ENCODE measurements at regions not wholly inside any gene's neighbourhood (a gene's known extent, or its start where the extent isn't known, plus 50 kb on each side); places are given as distances from the start of the nearest gene placed in this dataset.
"Not testable (repeated sequence)": the region's sequence is repeated elsewhere in the genome, so short reads cannot be mapped to it uniquely, and the experiment has no call there.

DNA sequence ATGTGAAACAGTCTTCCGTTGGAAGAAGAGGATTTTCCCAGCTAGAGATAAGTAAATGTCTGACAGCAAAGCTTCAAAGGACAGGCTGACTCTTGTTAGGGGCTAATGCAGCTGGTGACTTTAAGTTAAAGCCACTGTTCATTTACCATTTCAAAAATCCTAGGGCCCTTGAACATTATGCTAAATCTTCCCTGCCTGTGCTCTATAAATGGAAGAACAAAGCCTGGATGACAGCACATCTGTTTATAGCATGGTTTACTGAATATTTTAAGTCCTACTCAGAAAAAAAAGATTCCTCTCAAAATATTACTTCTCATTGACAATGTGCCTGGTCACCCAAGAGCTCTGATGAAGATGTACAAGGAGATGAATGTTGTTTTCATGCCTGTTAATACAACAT lies 255.3 kb downstream of the ADRA2A start:
- TF ChIP-seq, protein P1, sequence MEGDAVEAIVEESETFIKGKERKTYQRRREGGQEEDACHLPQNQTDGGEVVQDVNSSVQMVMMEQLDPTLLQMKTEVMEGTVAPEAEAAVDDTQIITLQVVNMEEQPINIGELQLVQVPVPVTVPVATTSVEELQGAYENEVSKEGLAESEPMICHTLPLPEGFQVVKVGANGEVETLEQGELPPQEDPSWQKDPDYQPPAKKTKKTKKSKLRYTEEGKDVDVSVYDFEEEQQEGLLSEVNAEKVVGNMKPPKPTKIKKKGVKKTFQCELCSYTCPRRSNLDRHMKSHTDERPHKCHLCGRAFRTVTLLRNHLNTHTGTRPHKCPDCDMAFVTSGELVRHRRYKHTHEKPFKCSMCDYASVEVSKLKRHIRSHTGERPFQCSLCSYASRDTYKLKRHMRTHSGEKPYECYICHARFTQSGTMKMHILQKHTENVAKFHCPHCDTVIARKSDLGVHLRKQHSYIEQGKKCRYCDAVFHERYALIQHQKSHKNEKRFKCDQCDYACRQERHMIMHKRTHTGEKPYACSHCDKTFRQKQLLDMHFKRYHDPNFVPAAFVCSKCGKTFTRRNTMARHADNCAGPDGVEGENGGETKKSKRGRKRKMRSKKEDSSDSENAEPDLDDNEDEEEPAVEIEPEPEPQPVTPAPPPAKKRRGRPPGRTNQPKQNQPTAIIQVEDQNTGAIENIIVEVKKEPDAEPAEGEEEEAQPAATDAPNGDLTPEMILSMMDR (conservative IDR thresholded peaks at IDR 0.05; ENCODE audit: low read depth in 2 of 2): not testable (repeated sequence)
- not testable (repeated sequence) for TF ChIP-seq EZH2 (IDR thresholded peaks at IDR 0.05; ENCODE audit: low read depth, unreplicated experiment); CREB1 (CRISPR knock-in tag; IDR thresholded peaks at IDR 0.05; ENCODE audit: low read depth); EZH2phosphoT487 (IDR thresholded peaks at IDR 0.05; ENCODE audit: unreplicated experiment); POLR2AphosphoS5 (IDR thresholded peaks at IDR 0.05; ENCODE audit: low read depth); NANOG (IDR thresholded peaks at IDR 0.05; ENCODE audit: borderline replicate concordance); ZNF114 (CRISPR knock-in tag; IDR thresholded peaks at IDR 0.05); REST (IDR thresholded peaks at IDR 0.05; ENCODE audit: unreplicated experiment); ZNF331 (CRISPR knock-in tag; IDR thresholded peaks at IDR 0.05; ENCODE audit: low read depth); ETS1 (IDR thresholded peaks at IDR 0.05); STAT1 (IDR thresholded peaks at IDR 0.05; ENCODE audit: unreplicated experiment); JUNB (IDR thresholded peaks at IDR 0.05; ENCODE audit: unreplicated experiment)
- TF ChIP-seq, protein P2, sequence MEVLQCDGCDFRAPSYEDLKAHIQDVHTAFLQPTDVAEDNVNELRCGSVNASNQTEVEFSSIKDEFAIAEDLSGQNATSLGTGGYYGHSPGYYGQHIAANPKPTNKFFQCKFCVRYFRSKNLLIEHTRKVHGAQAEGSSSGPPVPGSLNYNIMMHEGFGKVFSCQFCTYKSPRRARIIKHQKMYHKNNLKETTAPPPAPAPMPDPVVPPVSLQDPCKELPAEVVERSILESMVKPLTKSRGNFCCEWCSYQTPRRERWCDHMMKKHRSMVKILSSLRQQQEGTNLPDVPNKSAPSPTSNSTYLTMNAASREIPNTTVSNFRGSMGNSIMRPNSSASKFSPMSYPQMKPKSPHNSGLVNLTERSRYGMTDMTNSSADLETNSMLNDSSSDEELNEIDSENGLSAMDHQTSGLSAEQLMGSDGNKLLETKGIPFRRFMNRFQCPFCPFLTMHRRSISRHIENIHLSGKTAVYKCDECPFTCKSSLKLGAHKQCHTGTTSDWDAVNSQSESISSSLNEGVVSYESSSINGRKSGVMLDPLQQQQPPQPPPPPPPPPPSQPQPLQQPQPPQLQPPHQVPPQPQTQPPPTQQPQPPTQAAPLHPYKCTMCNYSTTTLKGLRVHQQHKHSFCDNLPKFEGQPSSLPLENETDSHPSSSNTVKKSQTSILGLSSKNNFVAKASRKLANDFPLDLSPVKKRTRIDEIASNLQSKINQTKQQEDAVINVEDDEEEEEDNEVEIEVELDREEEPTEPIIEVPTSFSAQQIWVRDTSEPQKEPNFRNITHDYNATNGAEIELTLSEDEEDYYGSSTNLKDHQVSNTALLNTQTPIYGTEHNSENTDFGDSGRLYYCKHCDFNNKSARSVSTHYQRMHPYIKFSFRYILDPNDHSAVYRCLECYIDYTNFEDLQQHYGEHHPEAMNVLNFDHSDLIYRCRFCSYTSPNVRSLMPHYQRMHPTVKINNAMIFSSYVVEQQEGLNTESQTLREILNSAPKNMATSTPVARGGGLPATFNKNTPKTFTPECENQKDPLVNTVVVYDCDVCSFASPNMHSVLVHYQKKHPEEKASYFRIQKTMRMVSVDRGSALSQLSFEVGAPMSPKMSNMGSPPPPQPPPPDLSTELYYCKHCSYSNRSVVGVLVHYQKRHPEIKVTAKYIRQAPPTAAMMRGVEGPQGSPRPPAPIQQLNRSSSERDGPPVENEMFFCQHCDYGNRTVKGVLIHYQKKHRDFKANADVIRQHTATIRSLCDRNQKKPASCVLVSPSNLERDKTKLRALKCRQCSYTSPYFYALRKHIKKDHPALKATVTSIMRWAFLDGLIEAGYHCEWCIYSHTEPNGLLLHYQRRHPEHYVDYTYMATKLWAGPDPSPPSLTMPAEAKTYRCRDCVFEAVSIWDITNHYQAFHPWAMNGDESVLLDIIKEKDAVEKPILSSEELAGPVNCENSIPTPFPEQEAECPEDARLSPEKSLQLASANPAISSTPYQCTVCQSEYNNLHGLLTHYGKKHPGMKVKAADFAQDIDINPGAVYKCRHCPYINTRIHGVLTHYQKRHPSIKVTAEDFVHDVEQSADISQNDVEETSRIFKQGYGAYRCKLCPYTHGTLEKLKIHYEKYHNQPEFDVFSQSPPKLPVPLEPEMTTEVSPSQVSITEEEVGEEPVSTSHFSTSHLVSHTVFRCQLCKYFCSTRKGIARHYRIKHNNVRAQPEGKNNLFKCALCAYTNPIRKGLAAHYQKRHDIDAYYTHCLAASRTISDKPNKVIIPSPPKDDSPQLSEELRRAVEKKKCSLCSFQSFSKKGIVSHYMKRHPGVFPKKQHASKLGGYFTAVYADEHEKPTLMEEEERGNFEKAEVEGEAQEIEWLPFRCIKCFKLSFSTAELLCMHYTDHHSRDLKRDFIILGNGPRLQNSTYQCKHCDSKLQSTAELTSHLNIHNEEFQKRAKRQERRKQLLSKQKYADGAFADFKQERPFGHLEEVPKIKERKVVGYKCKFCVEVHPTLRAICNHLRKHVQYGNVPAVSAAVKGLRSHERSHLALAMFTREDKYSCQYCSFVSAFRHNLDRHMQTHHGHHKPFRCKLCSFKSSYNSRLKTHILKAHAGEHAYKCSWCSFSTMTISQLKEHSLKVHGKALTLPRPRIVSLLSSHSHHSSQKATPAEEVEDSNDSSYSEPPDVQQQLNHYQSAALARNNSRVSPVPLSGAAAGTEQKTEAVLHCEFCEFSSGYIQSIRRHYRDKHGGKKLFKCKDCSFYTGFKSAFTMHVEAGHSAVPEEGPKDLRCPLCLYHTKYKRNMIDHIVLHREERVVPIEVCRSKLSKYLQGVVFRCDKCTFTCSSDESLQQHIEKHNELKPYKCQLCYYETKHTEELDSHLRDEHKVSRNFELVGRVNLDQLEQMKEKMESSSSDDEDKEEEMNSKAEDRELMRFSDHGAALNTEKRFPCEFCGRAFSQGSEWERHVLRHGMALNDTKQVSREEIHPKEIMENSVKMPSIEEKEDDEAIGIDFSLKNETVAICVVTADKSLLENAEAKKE (CRISPR knock-in tag; IDR thresholded peaks at IDR 0.05): not testable (repeated sequence)
